GM21447 (cell line): ENCODE measurements at regions not wholly inside any gene's neighbourhood (a gene's known extent, or its start where the extent isn't known, plus 50 kb on each side); places are given as distances from the start of the nearest gene placed in this dataset.

Source experiments
- ATAC-seq: cut with Tn5 transposase; IDR thresholded peaks from one replicate; pipeline ENCODE4 v1.9.1; 2021; ENCODE audit not compliant: unreplicated experiment

- no peak for ATAC-seq
Observed at GRCh38 chr3:56985878-56986277, 74.6 kb upstream of the SPATA12 start.

GRCh38 chr3:56985460-56985859 lies 75.0 kb upstream of the SPATA12 start:
- ATAC-seq: no peak

- no peak for ATAC-seq
Observed at GRCh38 chr3:56983427-56983826, 77.0 kb upstream of the SPATA12 start.

GRCh38 chr3:56981445-56982230 lies 78.8 kb upstream of the SPATA12 start:
- no peak for ATAC-seq

GRCh38 chr3:56980798-56981390 lies 79.6 kb upstream of the SPATA12 start:
- ATAC-seq: no peak

DNA sequence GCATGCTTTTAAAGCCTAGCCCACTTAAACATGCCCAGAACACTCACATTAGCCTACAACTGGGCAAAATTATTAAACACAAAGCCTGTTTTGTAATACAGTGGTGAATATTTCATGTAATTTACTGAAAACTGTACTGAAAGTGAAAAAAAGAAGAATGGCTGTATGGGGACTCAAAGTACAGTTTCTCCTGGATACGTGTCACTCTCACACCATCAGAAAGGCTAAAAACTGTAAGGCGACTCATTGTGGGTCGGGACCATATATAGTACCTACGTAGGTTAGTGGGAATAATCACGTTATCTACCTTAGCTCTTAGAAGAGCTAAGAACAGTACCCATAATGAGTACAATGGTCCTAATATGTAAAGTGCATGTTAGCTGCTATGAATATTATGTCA lies 80.2 kb upstream of the SPATA12 start:
- no peak for ATAC-seq

GRCh38 chr3:56979791-56980190 lies 80.7 kb upstream of the SPATA12 start:
- no peak for ATAC-seq

GRCh38 chr3:56977561-56977889 lies 82.9 kb upstream of the SPATA12 start:
- ATAC-seq: no peak

GRCh38 chr3:56976651-56977560 lies 83.6 kb upstream of the SPATA12 start:
- ATAC-seq: no peak

- no peak for ATAC-seq
Observed at GRCh38 chr3:56975567-56975966, 84.9 kb upstream of the SPATA12 start.

DNA sequence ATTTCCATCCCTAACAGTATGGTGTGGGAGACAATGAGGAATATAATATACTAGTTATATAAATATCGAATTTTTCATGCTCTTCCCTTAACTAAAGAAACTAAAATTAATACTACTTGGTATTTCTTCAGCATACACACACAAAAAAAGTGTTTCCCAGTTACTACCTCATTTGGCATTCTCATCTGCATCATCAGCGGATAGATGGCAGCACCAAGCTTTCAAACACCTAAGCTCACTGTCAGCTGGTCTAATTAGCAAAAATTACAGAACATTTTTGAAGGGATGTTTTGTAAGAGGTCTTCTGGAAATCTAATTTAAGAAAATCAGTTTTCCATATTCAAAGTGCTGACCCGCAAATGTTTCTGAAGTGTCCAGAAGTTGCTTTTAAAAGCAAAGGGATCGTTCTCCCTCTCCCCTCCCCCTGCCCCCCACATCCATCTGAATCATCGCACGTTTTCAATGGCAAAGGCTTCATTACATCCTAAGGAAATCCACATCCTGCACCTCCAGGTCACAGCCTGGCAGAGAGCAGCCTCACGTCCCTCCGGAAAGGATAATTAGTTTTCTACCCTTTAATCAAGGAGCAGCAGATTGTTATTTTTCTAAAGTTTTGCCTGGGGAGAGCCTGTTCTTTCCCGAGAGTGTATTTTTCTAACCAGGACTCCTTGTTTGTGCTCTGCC lies 86.1 kb upstream of the SPATA12 start:
- no peak for ATAC-seq

DNA sequence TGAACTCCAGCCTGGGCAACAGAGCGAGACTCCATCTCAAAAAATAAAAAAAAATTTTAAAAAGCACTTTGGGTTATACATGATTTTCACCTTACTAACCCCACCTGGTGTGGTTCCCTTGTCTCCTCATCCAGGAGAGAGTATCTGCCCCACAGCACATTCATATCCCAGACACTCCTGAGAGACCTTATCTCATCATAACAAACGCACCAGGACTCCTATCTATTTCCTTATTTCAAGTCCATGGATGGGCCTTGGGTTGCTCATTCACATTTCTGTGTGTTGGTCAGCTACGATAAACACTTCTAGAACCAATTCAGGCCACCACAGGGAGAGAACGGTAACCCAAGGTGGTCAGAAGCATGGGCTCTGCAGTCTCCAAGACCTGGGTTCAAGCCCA lies 88.6 kb upstream of the SPATA12 start:
- ATAC-seq: no peak

GRCh38 chr3:56971261-56971660 lies 89.2 kb upstream of the SPATA12 start:
- no peak for ATAC-seq

DNA sequence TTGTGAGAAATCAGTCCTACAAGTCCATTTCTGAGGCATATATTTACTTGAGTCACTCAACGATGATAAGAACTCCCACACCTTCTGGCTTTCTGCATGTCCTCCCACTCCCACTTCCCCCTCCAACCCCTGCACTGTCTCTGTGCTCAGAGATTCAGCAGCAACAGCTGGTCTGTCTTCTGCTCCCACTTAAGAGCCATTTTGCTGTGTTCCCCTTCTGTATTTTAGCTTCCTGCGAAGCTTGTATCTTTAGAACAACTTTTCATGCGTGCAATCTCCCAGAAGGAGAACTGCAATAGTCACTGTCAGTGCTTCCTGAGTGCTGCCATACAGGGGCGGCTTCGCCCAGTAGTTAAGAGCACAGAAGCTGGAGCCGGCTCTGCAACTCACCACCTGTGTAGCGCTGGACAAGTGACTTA lies 90.0 kb upstream of the SPATA12 start:
- ATAC-seq: no peak

DNA sequence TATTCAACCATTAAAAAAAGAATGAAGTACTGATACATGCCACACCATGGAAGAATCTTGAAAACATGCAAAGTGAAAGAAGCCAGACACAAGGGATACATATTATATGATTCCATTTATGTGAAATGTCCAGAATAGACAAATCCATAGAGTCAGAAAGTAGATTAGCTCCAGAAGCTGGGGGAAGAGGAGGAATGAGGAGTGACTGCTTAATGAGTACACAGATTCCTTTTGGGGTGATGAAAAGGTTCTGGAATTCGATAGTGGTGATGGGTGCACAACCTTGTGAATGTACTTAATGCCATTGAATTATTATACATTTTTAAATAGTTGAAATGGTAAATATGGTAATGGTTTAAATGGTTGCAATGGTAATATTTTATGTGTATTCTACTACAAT lies 90.6 kb upstream of the SPATA12 start:
- no peak for ATAC-seq

DNA sequence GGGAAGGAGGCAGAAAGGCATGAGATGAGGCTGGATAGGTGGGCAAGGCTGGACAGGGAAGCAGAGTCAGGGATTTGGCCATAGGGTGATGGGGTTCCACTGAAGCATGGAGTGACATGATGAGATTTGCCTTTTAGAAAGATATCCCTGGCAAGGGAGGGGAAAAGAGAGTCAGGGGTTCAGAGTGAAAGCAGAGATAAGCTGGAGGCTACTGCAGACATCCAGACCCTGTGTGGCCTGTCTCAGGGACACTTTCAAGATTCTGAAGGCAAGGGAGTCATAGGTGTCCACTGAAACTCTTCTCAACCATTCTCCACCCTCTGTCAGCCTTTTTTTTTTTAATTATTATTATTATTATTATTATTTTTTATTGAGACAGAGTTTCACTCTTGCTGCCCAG lies 94.0 kb upstream of the SPATA12 start:
- no peak for ATAC-seq

- no peak for ATAC-seq
Observed at GRCh38 chr3:56966104-56966503, 94.4 kb upstream of the SPATA12 start.

DNA sequence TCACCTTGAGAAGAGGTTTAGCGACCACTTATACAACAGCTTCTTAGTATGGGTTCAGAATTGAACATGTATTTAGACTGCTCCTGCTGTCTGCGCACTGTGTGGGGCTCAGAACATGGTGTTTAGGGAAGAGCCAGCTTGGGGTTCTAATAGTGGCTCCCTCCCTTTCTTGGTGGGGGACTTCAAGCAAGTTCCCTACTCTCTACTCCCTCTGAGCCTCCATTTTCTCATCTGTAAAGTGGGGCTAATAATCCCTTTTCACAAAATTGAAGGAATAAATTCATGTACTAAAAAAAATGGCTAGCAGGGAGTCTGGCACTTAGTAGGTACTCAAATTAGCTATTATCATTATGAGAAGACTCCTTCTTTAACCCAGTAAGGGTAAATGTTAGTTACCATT lies 97.5 kb upstream of the SPATA12 start:
- ATAC-seq: no peak

- no peak for ATAC-seq
Observed at GRCh38 chr3:56962206-56962605, 98.3 kb upstream of the SPATA12 start.

GRCh38 chr3:56960234-56960917 lies 100.1 kb upstream of the SPATA12 start:
- ATAC-seq: no peak

DNA sequence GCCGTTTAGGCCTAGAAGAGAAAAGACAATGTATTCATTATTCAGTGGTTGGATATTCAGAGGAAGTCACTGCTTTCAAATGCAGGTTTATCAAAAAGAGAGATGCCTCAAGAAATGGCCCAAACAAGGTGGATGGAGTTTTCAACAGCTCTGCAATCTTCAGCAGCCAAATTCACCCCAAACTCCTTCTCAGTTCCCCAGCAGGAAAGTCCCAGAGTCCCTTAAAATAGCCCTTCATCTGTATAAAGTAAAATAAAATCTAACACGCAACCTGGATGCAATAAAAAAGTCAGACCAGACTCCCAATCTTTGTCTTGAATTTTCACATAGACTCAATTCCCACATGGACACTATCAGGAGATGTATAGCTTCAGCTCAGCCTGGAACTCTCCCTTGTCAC lies 101.6 kb upstream of the SPATA12 start:
- ATAC-seq: no peak
